IPS DF 6.9 (cell line): ENCODE measurements at regions not wholly inside any gene's neighbourhood (a gene's known extent, or its start where the extent isn't known, plus 50 kb on each side); places are given as distances from the start of the nearest gene placed in this dataset.

Experiments used
- DNase-seq: peaks from one replicate; pipeline ENCODE4 v3.0.0-alpha.2; 2013; ENCODE audit warnings: low read depth, low spot score
- H3K27ac ChIP-seq: one replicate; pipeline ENCODE4 v1.5.1; 2013; ENCODE audit warnings: low read length, control low read depth
- H3K27me3 ChIP-seq: 2 replicates; pipeline ENCODE4 v1.6.1; 2013; ENCODE audit warnings: mild to moderate bottlenecking, low read length; ENCODE audit not compliant: control insufficient read depth, insufficient read depth
- H3K36me3 ChIP-seq: 2 replicates; pipeline ENCODE4 v1.6.1; 2013; ENCODE audit warnings: low read length; ENCODE audit not compliant: control insufficient read depth, insufficient read depth
- H3K4me1 ChIP-seq: 2 replicates; pipeline ENCODE4 v1.6.1; 2013; ENCODE audit warnings: low read length; ENCODE audit not compliant: control insufficient read depth, insufficient read depth
- H3K4me3 ChIP-seq: 2 replicates; pipeline ENCODE4 v1.5.1; 2013; ENCODE audit warnings: mild to moderate bottlenecking, low read length
- H3K9me3 ChIP-seq: 2 replicates; pipeline ENCODE4 v1.6.1; 2013; ENCODE audit warnings: low read length, inconsistent platforms; ENCODE audit not compliant: control insufficient read depth, insufficient read depth
- WGBS: extraction: QIAGEN DNeasy Blood & Tissue Kit; methylation state at CpG from one replicate; pipeline ENCODE4 v1.1.7; 2013; ENCODE audit warnings: mixed read lengths, missing lambda C conversion rate; ENCODE audit not compliant: insufficient read length, insufficient coverage; 5-methylcytosine and 5-hydroxymethylcytosine counted together

DNA sequence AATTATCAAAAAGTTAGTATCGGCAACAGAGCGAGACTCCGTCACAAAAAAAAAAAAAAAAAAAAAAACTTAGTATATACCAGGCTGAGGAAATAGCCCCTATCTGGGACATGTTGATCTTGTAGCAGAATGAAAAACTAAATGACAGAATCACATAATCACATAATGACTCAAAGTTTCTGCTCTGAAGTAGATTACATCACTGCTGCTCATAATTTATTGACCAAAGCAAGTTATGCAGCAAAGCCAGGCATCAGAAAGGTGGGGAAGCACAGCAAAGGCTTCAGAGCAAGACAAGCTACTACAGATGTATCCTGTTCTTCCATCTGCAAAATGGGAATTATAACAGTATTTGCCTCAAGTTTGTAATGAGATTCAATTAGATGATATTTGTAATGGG is 68.1 kb downstream of the BOD1L2 start:
- Histone ChIP-seq H3K9me3 (no peaks in the 10 kb centered on the region), H3K27ac (no peak overlapping the region), H3K27me3 (no peaks in the 10 kb centered on the region), H3K4me1 (no peaks in the 10 kb centered on the region), H3K4me3 (no peak overlapping the region), H3K36me3 (no peaks in the 10 kb centered on the region)
- DNase-seq = no peak
- WGBS = no CpG with 5 or more reads among the region's 3 CpGs

DNA sequence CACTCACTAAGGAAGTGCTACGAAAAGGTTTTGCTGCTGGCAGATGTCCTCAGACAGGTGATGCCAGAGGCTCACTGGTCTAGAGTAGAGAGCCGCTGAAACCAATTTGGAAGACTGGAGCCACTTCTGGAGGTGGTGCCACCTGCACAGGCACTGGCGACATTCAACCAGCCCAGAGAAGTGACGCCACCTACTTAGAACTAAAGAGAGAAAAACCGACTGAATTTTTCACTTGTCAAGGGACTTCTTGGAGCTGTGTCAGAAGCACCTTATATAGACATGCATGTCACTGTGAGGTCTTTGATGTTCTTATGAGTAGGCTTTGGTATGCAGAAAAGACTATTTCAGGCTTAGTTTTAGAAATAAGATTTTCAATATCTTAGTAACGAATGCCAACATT is 71.4 kb downstream of the BOD1L2 start:
- H3K4me3 ChIP-seq = no peak overlapping the region
- no peaks in the 10 kb centered on the region for H3K36me3 ChIP-seq
- no peaks in the 10 kb centered on the region for H3K9me3 ChIP-seq
- H3K27me3 ChIP-seq = no peaks in the 10 kb centered on the region
- H3K27ac ChIP-seq = no peak overlapping the region
- H3K4me1 ChIP-seq = peaks cover 2% of the 10 kb centered on the region
- DNase-seq = no peak
- no CpG with 5 or more reads among the region's 6 CpGs for WGBS

DNA sequence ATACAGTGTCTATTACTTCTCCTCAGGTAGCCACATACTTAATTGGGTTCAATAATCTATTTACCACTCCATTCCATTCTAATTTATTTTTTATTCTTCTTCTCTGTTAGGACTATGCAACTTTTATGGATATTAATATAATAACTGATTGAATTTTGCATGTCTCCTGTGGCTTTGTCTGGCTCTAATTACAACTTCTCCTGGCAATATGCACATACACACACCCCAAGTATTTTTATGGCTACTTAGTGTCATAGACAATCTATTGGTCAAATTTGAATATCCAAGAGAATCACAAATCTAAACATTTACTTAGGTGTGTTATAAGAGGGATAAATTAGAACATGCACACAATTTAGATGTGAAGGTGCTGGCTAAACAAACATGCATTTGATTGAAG is 73.1 kb downstream of the BOD1L2 start:
- no peak for DNase-seq
- Histone ChIP-seq H3K27ac (no peak overlapping the region), H3K9me3 (no peaks in the 10 kb centered on the region), H3K4me3 (no peak overlapping the region), H3K36me3 (no peaks in the 10 kb centered on the region), H3K4me1 (peaks cover 2% of the 10 kb centered on the region), H3K27me3 (no peaks in the 10 kb centered on the region)

DNA sequence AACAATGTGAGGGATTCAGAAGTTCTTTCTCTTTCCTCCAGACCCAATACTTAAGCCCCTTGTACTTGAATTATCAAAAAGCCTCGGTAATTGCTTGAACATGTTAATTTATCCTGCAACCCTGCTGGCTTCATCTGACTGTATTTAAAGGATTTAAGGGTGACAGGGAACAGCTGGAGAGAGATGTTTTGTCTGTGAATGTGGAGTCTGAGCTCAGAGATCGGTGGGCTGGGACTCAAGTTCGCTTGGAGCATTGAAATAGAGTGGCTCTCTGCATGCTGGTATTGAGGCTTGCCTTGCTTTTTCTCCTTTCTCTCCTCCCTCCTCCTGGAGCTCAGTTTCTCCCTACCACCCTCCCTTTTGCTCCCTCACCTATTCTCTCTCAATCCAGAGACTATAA is 73.6 kb downstream of the BOD1L2 start:
- WGBS = no CpG with 5 or more reads among the region's 3 CpGs
- DNase-seq = no peak
- H3K27me3 ChIP-seq = no peaks in the 10 kb centered on the region
- no peaks in the 10 kb centered on the region for H3K9me3 ChIP-seq
- no peaks in the 10 kb centered on the region for H3K36me3 ChIP-seq
- no peak overlapping the region for H3K27ac ChIP-seq
- H3K4me3 ChIP-seq = no peak overlapping the region
- peaks cover 2% of the 10 kb centered on the region for H3K4me1 ChIP-seq

DNA sequence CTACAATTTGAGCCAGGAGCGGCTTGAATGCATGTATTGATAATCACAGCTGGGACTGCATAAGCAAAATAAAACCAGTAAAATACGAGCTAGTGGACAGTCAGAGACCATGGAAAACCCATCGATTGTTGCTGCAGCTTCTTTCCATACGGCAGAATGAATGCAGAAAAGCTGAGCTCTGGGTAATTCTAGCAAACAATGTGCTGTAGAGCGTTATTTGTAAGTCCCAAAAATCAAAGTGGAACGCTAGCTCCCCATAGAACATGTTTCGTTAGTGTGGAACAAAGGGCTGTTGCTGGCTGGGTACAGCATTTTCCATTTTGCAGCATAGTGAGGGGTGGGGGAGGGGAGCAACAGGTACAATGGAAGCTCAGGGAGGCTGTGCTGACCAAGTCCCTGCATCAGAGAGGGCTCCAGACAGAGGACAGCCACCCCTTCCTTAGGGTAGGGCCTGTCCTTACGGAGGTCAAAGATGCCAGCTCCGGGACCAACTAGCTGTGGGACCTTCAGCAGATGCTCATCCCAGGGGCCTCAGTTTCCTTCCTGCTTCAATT is 74.1 kb downstream of the BOD1L2 start:
- no peaks in the 10 kb centered on the region for H3K27me3 ChIP-seq
- H3K4me3 ChIP-seq = no peak overlapping the region
- WGBS = no CpG with 5 or more reads among the region's 9 CpGs
- H3K36me3 ChIP-seq = no peaks in the 10 kb centered on the region
- H3K9me3 ChIP-seq = no peaks in the 10 kb centered on the region
- no peak for DNase-seq
- H3K27ac ChIP-seq = no peak overlapping the region
- peaks cover 2% of the 10 kb centered on the region for H3K4me1 ChIP-seq

DNA sequence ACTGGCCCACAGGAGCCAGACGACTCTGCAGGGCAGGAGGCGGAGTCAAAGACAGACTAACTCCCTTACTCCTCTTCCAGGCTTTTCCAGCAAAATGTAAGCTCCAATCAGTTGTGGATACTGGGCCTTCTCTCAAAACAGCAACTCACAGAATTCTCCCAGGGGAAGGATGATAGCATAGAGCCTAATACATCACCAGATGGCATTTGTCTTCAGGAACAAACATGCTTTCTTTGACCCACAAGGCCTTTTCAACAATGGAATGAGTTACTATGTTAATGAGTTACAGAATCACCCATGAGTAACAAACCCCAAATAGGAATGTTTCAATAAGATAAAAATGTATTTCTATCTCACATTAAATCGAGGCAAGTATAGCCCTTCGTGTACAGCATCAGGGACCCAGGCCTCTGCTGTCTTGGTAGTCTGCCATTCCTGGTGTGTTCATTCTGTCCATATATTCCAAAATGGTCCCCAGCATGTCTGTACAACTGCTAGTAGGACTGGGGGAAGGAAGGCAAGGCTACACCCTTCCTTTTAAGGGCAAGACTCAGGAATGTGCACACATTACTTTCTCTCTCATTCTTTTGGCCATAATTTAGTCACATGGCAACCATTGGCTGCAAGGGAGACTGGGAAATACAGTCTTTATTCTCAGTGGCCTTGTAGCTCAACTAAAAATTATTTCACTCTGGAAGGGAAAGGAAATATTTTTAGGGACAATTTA is 76.4 kb downstream of the BOD1L2 start:
- no CpG with 5 or more reads among the region's 4 CpGs for WGBS

DNA sequence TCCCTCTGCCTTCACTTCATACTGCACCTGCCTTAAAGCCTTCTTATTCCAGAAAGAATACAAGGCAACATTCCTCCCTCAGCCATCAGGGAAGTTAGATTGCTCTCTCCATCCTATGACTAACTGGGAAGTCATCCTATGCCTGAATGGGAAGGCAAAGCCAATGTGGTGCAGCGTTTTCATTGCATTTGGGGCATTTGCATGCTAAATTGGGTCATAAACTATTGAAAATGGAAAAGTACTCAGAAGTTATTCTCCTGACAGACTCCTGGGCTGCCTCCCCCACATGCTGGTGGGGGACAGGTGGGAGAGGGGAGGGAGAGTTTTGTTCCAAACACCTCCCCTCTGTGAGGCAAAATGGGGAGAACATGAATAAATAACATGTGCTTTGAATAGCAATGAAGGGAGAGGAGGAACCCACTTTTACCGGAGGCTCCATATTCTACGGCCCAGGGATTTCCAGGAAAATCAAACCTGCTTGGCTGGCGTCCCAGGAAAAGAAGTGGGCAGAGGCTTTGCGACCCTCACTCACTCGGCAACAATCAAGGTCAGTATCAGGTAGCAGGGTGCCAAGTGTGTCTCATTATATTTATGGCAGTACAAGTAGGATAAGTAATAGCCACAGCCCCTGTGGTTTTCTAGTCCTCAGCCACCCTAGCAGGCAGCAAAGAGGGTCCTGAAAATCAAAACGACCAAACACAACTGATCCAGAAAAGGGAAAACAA is 84.1 kb downstream of the BOD1L2 start:
- DNase-seq = no peak
- no CpG with 5 or more reads among the region's 7 CpGs for WGBS
- no peak overlapping the region for H3K27ac ChIP-seq
- H3K4me3 ChIP-seq = no peak overlapping the region
- H3K27me3 ChIP-seq = no peaks in the 10 kb centered on the region
- H3K4me1 ChIP-seq = no peaks in the 10 kb centered on the region
- no peaks in the 10 kb centered on the region for H3K36me3 ChIP-seq
- H3K9me3 ChIP-seq = no peaks in the 10 kb centered on the region

More for the DNA sequence above, 76.4 kb downstream of the BOD1L2 start:
- Histone ChIP-seq H3K36me3 (no peaks in the 10 kb centered on the region), H3K4me3 (no peak overlapping the region), H3K9me3 (no peaks in the 10 kb centered on the region), H3K27me3 (no peaks in the 10 kb centered on the region), H3K4me1 (peaks cover 2% of the 10 kb centered on the region), H3K27ac (no peak overlapping the region)
- DNase-seq = no peak

DNA sequence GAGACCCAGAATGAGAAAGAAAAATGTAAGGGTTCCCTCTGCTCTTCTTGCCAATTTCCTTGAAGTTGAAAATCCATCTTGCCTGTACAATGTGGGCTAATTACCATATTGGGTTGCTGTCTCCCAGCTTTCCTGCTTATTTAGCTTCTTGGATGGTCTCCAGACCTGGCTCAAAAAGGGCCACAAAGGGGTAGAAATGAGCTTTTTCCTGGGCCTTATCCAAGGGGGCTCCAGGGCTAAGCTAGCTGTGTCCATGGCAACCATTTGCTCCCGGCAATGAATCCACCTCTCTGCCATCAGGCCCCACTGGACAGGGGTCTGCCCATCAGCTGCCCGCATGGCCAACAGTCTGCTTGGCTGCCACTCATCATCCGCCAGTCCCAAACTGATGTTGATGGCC is 85.0 kb downstream of the BOD1L2 start:
- no peak overlapping the region for H3K4me3 ChIP-seq
- H3K4me1 ChIP-seq = no peaks in the 10 kb centered on the region
- WGBS = no CpG with 5 or more reads among the region's 3 CpGs
- H3K9me3 ChIP-seq = no peaks in the 10 kb centered on the region
- no peak overlapping the region for H3K27ac ChIP-seq
- H3K36me3 ChIP-seq = no peaks in the 10 kb centered on the region
- DNase-seq = no peak
- no peaks in the 10 kb centered on the region for H3K27me3 ChIP-seq

DNA sequence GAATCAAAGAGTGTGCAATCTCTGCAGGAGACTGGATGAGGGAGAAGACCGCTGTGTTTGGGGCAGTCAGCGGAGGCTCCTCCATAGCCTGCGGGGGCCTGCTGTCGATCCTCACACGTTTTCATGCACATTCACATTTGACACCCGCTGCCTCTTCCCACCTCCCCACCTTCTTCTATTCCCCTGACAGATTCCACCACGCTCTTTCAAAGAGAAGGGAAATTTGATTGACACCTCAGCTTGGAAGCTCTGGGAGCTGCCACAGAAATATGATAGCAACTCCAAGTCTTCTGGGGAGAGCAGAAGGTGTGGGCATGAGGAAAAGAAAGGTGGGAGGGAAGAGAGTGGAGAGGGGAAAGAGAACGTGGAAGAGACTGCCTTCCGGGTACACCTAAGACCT is 87.5 kb downstream of the BOD1L2 start:
- DNase-seq = no peak
- Histone ChIP-seq H3K4me1 (no peaks in the 10 kb centered on the region), H3K27me3 (no peaks in the 10 kb centered on the region), H3K27ac (no peak overlapping the region), H3K4me3 (no peak overlapping the region), H3K9me3 (no peaks in the 10 kb centered on the region), H3K36me3 (no peaks in the 10 kb centered on the region)
- no CpG with 5 or more reads among the region's 9 CpGs for WGBS

DNA sequence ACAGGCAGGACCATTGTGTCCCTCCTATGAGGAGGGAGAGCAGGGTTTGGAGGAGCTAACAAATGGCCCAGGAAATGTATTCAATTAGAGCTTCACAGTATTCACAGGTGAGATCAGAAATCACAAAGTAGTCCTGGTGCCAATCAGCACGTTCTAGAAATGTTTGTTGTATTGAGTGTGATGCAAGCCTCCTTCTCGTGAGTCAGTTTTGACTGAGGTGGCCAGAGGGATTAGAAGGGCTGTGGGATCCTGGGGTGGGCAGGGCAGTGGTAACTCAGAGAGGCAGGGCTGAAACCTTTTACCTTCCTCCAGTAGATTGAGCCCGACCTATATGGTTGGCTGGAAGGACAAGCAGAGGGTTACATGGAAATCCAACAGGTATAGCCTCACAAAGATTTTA is 95.0 kb downstream of the BOD1L2 start:
- Histone ChIP-seq H3K36me3 (no peaks in the 10 kb centered on the region), H3K4me3 (no peak overlapping the region), H3K4me1 (no peaks in the 10 kb centered on the region), H3K27ac (no peak overlapping the region), H3K9me3 (no peaks in the 10 kb centered on the region), H3K27me3 (no peaks in the 10 kb centered on the region)
- no CpG with 5 or more reads among the region's 3 CpGs for WGBS
- DNase-seq = no peak
